Esophagus squamous epithelium (tissue), 5 donors: ENCODE measurements at regions not wholly inside any gene's neighbourhood (a gene's known extent, or its start where the extent isn't known, plus 50 kb on each side); places are given as distances from the start of the nearest gene placed in this dataset.

Experiments
- DNase-seq: peaks from one replicate; lab custom pipeline; 2025; lab: John Stamatoyannopoulos, UW
- H3K27ac ChIP-seq, 4 donors: fragments of 200-600 bp; sonication (generic); one replicate each; pipeline ENCODE4 v1.5.1; 2016 to 2019; ENCODE audit warnings: mild to moderate bottlenecking in 1 of 4
- H3K27me3 ChIP-seq, 4 donors: fragments of 200-600 bp; sonication (generic); 1 replicate in 3 of 4; 2 replicates in 1 of 4; pipeline versions ENCODE4 v1.5.1 to v1.6.0; 2017 to 2021; ENCODE audit warnings: antibody characterized with exemption in 1 of 4
- H3K36me3 ChIP-seq, 3 donors: fragments of 200-600 bp; sonication (generic); one replicate each; pipeline ENCODE4 v1.5.1; 2016 to 2019
- H3K4me1 ChIP-seq, 3 donors: fragments of 200-600 bp; sonication (generic); one replicate each; pipeline ENCODE4 v1.5.1; 2017 to 2019
- H3K4me3 ChIP-seq, 4 donors: fragments of 200-600 bp; sonication (generic); 1 replicate in 3 of 4; 2 replicates in 1 of 4; pipeline ENCODE4 v1.5.1; 2016 to 2019; ENCODE audit warnings: mild to moderate bottlenecking in 2 of 4, moderate library complexity in 1 of 4
- H3K9me3 ChIP-seq, 3 donors: fragments of 200-600 bp; sonication (generic); one replicate each; pipeline ENCODE4 v1.5.1; 2016 to 2019
- CTCF ChIP-seq, 6 experiments: fragments of 450-650 bp in 4 of 6; fragments of 200-600 bp in 2 of 6; sonication (generic) in 2 of 6; IDR thresholded peaks; one replicate each; pipeline ENCODE4 v1.5.1; 2016 to 2019; ENCODE audit warnings: antibody characterized with exemption in 6 of 6, mild to moderate bottlenecking in 4 of 6, moderate library complexity in 4 of 6
- POLR2A ChIP-seq, 4 donors: fragments of 450-650 bp; IDR thresholded peaks; one replicate each; pipeline ENCODE4 v1.6.1; 2017; ENCODE audit warnings: antibody characterized with exemption in 4 of 4, mild to moderate bottlenecking in 4 of 4, moderate library complexity in 3 of 4
- WGBS, 2 donors: methylation state at CpG; one replicate each; pipeline ENCODE4 v1.1.5; 2018; 5-methylcytosine and 5-hydroxymethylcytosine counted together
- intact Hi-C: fragments of 100-400 bp; cut with DNase I; formaldehyde crosslinking; loops from one replicate; pipeline ENCODE4 v1.15.0; 2022
- donor health status: DM: yes; HTN: yes; CAD: no.

- no peaks in the 10 kb centered on the region for H3K36me3 ChIP-seq
- no peak overlapping the region for H3K4me3 ChIP-seq
- H3K27me3 ChIP-seq, result peaks cover 0 to 44% (median 0%) of the 10 kb centered on the region in 4 donors
- no peak for DNase-seq
- no peaks in the 10 kb centered on the region for H3K9me3 ChIP-seq
- no peak overlapping the region for H3K27ac ChIP-seq
- WGBS, 2 donors, result 71 to 79% methylated on average over 7 to 9 of the region's 10 CpGs
- H3K4me1 ChIP-seq, result peaks cover 0 to 7% (median 2%) of the 10 kb centered on the region in 3 donors
- intact Hi-C loops, result no loop called here
- no peak for TF ChIP-seq POLR2A (IDR thresholded peaks at IDR 0.05)
- no peak for TF ChIP-seq CTCF (IDR thresholded peaks at IDR 0.05)
These were observed 327.0 kb downstream of the NPHP4 start for GRCh38 chr1:5664906-5665875.

GRCh38 chr1:5664081-5664768 lies 328.0 kb downstream of the NPHP4 start:
- peaks cover 0 to 44% (median 0%) of the 10 kb centered on the region in 4 donors for H3K27me3 ChIP-seq
- no peak overlapping the region for H3K27ac ChIP-seq
- no peak overlapping the region for H3K4me3 ChIP-seq
- H3K9me3 ChIP-seq, result no peaks in the 10 kb centered on the region
- 58 to 68% methylated on average over 5 to 7 of the region's 9 CpGs for WGBS, 2 donors
- H3K4me1 ChIP-seq, result peaks cover 0 to 15% (median 6%) of the 10 kb centered on the region in 3 donors
- intact Hi-C loops, result no loop called here
- no peak for TF ChIP-seq CTCF (IDR thresholded peaks at IDR 0.05)
- no peak for TF ChIP-seq POLR2A (IDR thresholded peaks at IDR 0.05)
- no peaks in the 10 kb centered on the region for H3K36me3 ChIP-seq
- no peak for DNase-seq

GRCh38 chr1:5662744-5663126 lies 329.5 kb downstream of the NPHP4 start:
- Histone ChIP-seq H3K4me3 (no peak overlapping the region), H3K36me3 (no peaks in the 10 kb centered on the region), H3K27me3 (peaks cover 0 to 53% (median 0%) of the 10 kb centered on the region in 4 donors), H3K27ac (no peak overlapping the region), H3K9me3 (no peaks in the 10 kb centered on the region), H3K4me1 (peaks cover 0 to 21% (median 6%) of the 10 kb centered on the region in 3 donors)
- no peak for TF ChIP-seq CTCF (IDR thresholded peaks at IDR 0.05)
- no peak for TF ChIP-seq POLR2A (IDR thresholded peaks at IDR 0.05)
- intact Hi-C loops, result no loop called here
- WGBS, 2 donors, result 69 to 84% methylated on average over 5 of the region's 5 CpGs
- no peak for DNase-seq

GRCh38 chr1:5662086-5662743 lies 330.0 kb downstream of the NPHP4 start:
- 78 to 82% methylated on average over 4 to 6 of the region's 9 CpGs for WGBS, 2 donors
- no peak for TF ChIP-seq POLR2A (IDR thresholded peaks at IDR 0.05)
- TF ChIP-seq CTCF (IDR thresholded peaks at IDR 0.05), result no peak
- H3K9me3 ChIP-seq, result no peaks in the 10 kb centered on the region
- no peak overlapping the region for H3K4me3 ChIP-seq
- no peaks in the 10 kb centered on the region for H3K36me3 ChIP-seq
- H3K27me3 ChIP-seq, result peaks cover 0 to 53% (median 0%) of the 10 kb centered on the region in 4 donors
- intact Hi-C loops, result no loop called here
- peaks cover 0 to 21% (median 6%) of the 10 kb centered on the region in 3 donors for H3K4me1 ChIP-seq
- H3K27ac ChIP-seq, result no peak overlapping the region
- DNase-seq, result no peak
